Ureter (tissue), 1 donor: ENCODE measurements at regions not wholly inside any gene's neighbourhood (a gene's known extent, or its start where the extent isn't known, plus 50 kb on each side); places are given as distances from the start of the nearest gene placed in this dataset.
"Not testable (repeated sequence)": the region's sequence is repeated elsewhere in the genome, so short reads cannot be mapped to it uniquely, and the experiment has no call there.

Experiments used
- DNase-seq: peaks from one replicate; pipeline ENCODE4 v3.0.0-alpha.2; 2020; ENCODE audit warnings: low spot score
- donor health status: DM: yes; HTN: yes; CAD: no.

DNA sequence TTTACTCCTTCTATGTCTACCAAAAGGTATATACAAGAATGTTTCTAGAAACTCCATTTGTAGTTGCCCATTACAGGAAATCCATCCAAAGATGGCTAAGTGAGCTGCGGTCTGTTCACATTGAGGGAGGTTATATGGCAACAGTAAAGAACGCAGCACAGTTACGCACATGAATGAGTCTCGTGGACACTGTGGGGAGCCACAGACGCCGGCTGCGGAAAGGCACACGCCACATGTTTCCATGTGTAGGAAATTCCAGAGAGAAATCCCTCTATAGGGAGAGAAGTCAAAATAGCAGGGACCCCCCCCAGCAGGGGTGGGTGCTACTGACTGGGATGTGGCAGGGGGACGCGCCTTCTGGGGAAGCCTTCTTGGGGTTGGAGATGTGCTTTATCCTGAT, 139.0 kb upstream of the NCOR2 start:
- DNase-seq: no peak

DNA sequence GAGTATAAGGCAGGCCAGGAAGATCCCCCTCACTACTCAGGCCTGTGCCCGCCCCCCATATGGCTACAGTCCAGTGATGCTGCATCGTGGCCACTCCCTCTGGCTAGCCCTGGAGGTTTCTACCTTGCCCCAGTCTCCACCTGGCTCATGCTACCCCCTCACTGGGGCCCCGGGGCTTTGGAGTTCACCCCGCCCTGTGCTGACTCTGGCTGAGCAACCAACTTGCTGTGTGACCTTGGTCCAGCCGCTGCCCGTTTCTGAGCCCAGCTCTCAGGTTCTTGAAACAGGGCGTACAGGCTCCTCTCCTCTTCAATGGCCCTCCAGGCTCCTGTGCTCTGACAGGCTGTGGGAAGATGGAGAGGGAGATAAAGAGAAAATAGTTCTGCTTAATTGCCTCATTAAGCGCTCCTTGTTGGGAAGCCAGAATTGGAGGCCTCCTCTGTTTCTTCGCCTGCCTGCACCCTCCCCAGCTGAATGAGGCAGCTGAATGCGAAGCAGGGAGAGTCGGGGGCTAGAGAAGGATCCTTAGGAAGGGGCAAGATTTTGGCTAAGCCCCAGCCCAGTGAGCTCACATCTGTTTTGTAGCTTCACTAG, 138.2 kb upstream of the NCOR2 start:
- DNase-seq: no peak

DNA sequence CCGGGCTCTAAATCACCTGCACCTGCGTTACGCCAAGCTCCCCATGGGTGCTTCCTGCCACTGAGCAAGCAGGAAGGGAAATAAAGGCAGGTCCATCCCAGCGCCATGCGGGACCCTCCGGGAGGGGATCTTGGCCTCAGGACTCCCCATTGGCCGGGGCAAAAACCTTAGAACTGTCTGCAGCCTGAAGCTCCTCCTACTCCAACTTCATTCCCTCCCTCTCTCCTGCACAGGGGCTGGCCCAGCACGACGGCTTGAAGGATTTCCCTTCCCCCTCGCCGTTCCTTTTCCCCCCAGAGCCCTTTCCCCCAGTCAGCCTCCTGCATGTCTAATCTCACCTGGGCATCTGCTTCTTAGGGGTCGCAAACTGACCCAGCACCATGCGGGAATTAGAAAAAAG, 137.2 kb upstream of the NCOR2 start:
- DNase-seq: no peak

DNA sequence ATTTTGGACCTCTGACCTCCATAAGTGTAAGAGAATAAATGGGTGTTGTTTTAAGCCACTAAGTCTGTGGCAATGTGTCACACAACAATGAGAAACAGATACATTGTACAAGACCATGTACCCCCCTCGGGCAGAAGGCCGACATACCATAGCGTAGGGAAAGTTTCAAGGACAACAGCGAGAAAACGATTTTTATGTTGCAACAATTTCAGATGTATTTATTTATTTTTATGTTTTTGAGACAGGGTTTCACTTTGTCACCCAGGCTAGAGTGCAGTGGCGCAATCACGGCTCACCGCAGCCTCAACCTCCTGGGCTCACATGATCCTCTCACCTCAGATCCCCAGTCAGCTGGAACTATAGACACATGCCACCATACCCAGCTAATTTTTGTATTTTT, 136.4 kb upstream of the NCOR2 start:
- no peak for DNase-seq

DNA sequence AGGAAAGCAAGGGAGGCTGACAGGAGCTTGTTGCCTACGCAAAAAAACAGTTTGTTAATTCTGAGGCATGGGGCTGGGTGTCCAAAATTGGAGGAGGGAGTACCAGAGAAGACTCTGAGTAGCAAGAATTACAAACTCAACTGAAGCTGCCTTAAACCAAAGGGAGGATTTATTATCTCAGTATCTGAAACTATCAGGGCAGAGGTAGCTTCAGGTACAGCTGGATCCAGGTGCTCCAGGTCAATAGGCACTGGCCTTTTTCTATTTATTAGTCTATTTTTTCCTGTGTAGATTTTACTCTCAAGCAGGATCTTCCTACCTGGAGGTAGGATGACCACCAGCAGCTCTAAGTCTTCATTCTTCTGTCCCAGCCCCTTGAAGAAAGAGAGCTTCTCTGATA, 135.3 kb upstream of the NCOR2 start:
- no peak for DNase-seq

DNA sequence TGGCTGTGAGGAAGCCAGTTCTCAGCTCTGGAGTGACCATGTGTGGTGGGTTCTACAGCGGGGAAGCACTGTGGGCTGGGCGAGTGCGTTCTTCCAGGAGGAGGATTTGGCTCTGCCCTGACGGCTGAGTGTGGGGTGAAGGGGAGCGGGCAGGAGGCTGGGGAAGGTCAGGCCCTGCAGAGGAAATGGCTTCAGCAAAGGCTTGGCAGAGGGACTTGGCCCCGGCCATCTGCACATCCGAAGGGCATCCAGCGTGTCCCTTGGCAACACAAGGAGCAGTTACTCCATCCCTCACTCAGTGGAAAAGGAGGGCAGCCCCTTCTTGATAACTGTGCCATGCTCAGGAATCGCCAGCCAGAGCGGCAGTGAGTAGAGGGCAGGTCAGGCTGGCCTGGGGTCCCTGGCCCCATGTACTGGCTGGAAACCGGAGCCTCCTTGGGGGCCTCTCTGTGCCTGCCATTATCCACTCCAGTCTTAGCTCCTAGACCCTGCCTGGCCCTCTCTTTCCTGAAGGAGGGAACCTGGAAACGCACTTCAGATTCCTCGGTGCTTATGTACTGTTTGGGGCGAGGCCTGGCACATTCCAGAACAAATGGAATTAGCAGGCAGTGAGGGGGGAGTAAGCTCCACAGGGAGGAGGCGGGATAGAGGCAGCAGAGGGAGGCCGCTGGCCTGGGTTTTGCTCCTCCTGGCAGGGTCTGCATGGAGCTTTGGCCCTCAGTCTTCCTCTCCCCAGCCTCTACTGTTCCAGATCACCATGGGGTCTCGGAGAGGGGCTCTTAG, 133.6 kb upstream of the NCOR2 start:
- DNase-seq: no peak

GRCh38 chr12:124699909-124700308, 132.5 kb upstream of the NCOR2 start:
- DNase-seq: no peak

- DNase-seq: no peak
Measured at GRCh38 chr12:124698998-124699305, 131.5 kb upstream of the NCOR2 start.

- DNase-seq: no peak
Measured at GRCh38 chr12:124698211-124698997, 131.0 kb upstream of the NCOR2 start.

DNA sequence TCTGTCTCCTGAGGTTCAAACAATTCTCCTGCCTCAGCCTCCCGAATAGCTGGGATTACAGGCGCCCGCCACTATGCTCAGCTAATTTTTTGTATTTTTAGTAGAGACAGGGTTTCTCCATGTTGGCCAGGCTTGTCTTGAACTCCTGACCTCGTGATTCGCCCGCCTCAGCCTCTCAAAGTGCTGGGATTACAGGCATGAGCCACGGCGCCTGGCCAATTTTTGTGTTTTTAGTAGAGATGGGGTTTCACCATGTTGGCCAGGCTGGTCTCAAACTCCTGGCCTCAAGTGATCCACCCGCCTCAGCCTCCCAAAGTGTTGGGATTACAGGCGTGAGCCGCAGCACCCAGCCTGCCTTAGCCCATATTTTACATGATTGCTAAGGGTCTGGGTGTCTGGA, 130.3 kb upstream of the NCOR2 start:
- DNase-seq: not testable (repeated sequence)

- no peak for DNase-seq
Measured at GRCh38 chr12:124696693-124697476, 129.5 kb upstream of the NCOR2 start.

GRCh38 chr12:124695861-124696260, 128.4 kb upstream of the NCOR2 start:
- no peak for DNase-seq

DNA sequence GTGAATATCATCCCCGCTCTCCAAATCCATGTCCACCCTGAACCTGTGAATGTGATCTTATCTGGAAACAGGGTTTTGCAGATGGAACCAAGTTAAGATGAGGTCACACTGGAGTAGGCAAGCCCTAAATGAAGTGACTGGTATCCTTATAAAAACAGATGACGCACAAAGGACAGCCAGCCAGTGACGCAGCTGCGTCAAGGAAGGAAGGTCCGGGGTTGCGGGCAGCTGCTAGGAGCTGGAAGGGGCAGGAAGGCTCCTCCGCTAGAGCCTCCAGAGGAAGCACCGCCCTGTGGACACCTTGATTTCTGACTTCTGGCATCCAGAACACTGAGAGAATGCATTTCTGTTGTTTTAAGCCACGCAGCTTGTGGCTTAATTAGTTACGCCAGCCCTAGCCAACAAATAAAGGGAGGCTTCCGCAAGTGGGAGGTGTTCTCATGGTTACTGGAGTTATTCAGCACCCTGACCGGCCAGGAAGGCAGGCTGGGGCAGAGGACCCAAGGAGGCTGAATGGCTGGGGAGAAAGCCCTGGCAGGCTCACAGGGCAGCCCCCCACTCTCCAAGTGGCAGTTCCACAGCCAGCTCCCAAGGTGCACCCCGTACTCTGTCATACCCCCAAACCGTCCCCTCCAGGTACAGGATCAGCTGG, 127.6 kb upstream of the NCOR2 start:
- DNase-seq: no peak

DNA sequence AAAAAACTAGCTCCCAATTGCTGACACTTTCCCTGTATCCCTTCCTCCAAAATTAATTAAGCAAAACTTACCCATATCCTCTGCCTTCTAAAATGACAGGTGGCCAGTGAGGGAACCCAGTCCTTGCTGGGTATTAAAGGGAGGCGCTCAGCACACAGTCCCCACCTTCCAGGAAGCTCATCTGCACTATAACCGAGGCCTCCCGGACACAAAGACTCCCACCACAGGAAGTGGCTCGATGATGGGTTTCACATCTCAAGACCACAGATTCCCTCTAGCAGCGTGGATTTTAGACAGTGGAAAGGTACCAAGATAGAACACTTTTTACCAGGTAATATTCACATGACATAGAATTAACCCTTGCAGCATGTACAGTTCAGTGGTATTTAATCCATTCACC, 126.8 kb upstream of the NCOR2 start:
- no peak for DNase-seq

GRCh38 chr12:124693111-124693723, 125.8 kb upstream of the NCOR2 start:
- DNase-seq: no peak

DNA sequence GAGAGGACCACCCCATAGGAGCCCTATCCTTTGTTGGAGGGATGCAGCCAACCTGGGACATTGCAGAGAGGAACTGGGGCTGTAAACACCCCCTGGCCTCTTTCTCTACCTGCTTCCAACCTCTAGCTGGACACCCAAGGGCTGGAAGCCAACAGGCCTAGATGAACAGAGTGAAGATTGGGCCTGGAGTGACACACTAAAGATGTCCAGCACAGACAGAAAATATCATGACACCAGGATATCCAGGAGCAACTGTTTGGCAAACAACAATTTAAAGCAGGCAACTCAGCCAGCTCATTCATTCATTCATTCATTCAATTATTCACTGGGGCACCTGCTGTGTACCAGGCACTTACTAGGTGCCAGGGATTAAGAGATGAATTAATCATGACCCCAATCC, 125.0 kb upstream of the NCOR2 start:
- DNase-seq: no peak

GRCh38 chr12:124691429-124691828, 124.0 kb upstream of the NCOR2 start:
- no peak for DNase-seq

DNA sequence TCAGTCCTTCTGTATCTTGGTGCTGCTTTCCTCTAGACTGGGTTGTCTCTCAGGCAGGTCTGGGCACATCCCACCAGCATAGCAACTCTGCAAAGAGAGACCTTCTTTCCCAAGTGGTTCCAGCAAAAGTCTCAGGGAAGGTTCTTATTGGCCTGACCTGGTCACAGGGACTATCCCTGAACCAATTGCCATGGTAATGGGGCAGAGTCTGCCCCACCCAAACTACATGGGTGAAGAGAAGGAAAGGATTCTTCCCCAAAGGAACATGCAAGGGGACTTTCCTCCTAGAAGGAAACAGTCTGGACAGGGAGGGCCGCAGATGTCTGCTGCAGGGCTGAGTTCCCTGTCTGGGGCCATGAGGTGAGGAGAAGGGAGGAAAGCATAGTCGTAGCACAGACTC, 122.2 kb upstream of the NCOR2 start:
- DNase-seq: no peak

DNA sequence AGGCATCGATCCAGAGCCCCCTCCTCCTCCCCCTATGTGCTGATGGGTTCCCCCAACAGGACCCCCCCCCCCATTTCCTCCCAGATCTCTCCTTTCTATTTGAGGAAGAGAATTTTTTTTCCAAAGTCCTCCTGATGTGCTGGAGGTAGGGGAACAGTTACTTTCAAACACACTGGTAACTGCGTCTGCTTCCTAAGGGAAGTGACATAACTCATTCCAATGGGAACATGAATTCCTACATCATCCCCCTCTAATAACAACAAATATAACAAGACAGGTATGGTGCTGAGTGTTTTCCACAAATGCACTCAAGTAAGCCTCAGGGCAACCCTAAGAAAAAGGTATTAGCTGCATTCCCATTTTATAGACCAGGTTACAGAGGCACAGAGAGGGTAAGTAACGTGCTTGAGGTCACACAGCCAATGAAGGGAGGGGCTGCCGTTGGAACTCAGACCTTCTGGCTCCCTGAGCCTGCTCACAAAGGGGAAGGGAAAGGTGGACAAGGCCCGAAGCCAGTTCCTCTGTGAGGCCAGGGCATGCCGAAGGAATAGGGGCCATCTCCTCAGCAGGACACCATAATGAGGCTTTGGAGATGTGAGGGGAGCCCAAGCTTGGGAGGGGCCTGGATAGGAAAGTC, 121.1 kb upstream of the NCOR2 start:
- DNase-seq: no peak

- DNase-seq: no peak
Measured at GRCh38 chr12:124687917-124688316, 120.5 kb upstream of the NCOR2 start.
